HG02610 (cell line): ENCODE measurements at regions not wholly inside any gene's neighbourhood (a gene's known extent, or its start where the extent isn't known, plus 50 kb on each side); places are given as distances from the start of the nearest gene placed in this dataset.
"Not testable (repeated sequence)": the region's sequence is repeated elsewhere in the genome, so short reads cannot be mapped to it uniquely, and the experiment has no call there.

ENCODE experiments used
- ATAC-seq: cut with Tn5 transposase; IDR thresholded peaks from one replicate; pipeline ENCODE4 v1.9.1; 2021; ENCODE audit warnings: mild to moderate bottlenecking, moderate library complexity; ENCODE audit not compliant: unreplicated experiment

GRCh38 chr9:78663369-78663768 is 366.4 kb downstream of the PSAT1 start:
- ATAC-seq = no peak

- ATAC-seq = no peak
These were observed 367.4 kb downstream of the PSAT1 start for GRCh38 chr9:78664370-78664769.

- no peak for ATAC-seq
These were observed 370.0 kb downstream of the PSAT1 start for GRCh38 chr9:78666818-78667414.

- ATAC-seq = no peak
These were observed 371.4 kb downstream of the PSAT1 start for GRCh38 chr9:78668148-78668832.

GRCh38 chr9:78669591-78669990 is 372.7 kb downstream of the PSAT1 start:
- ATAC-seq = no peak

- no peak for ATAC-seq
These were observed 374.9 kb downstream of the PSAT1 start for GRCh38 chr9:78671785-78672184.

GRCh38 chr9:78674874-78675273 is 377.9 kb downstream of the PSAT1 start:
- ATAC-seq = no peak

- ATAC-seq = no peak
These were observed 379.1 kb downstream of the PSAT1 start for GRCh38 chr9:78676009-78676408.

- ATAC-seq = no peak
These were observed 379.7 kb downstream of the PSAT1 start for GRCh38 chr9:78676623-78677022.

- no peak for ATAC-seq
These were observed 380.4 kb downstream of the PSAT1 start for GRCh38 chr9:78677326-78677725.

- ATAC-seq = no peak
These were observed 382.0 kb downstream of the PSAT1 start for GRCh38 chr9:78678877-78679276.

GRCh38 chr9:78680196-78680595 is 383.3 kb downstream of the PSAT1 start:
- ATAC-seq = no peak

GRCh38 chr9:78682216-78682615 is 385.3 kb downstream of the PSAT1 start:
- no peak for ATAC-seq

- ATAC-seq = no peak
These were observed 388.5 kb downstream of the PSAT1 start for GRCh38 chr9:78685471-78685870.

- ATAC-seq = no peak
These were observed 391.9 kb downstream of the PSAT1 start for GRCh38 chr9:78688796-78689195.

GRCh38 chr9:78691542-78691941 is 394.6 kb downstream of the PSAT1 start:
- ATAC-seq = no peak

- no peak for ATAC-seq
These were observed 395.9 kb downstream of the PSAT1 start for GRCh38 chr9:78692871-78693270.

GRCh38 chr9:78694974-78695373 is 398.0 kb downstream of the PSAT1 start:
- no peak for ATAC-seq

GRCh38 chr9:78695519-78695918 is 398.6 kb downstream of the PSAT1 start:
- ATAC-seq = no peak

- ATAC-seq = no peak
These were observed 400.7 kb downstream of the PSAT1 start for GRCh38 chr9:78697618-78698017.

- no peak for ATAC-seq
These were observed 401.4 kb downstream of the PSAT1 start for GRCh38 chr9:78698371-78698770.

GRCh38 chr9:78699217-78699616 is 402.3 kb downstream of the PSAT1 start:
- ATAC-seq = not testable (repeated sequence)

- not testable (repeated sequence) for ATAC-seq
These were observed 407.2 kb downstream of the PSAT1 start for GRCh38 chr9:78704153-78704552.
